ENCODE measurements at regions not wholly inside any gene's neighbourhood (a gene's known extent, or its start where the extent isn't known, plus 50 kb on each side); places are given as distances from the start of the nearest gene placed in this dataset.

- no peak for TF ChIP-seq CTCF (IDR thresholded peaks at IDR 0.05; ENCODE audit: low read depth, low read length)
- in situ Hi-C loops (cut with HindIII; ENCODE audit: low sequenced_read_pairs) = no loop called here
These were observed 435.4 kb downstream of the MMUT start for GRCh38 chr6:49027644-49028043.

DNA sequence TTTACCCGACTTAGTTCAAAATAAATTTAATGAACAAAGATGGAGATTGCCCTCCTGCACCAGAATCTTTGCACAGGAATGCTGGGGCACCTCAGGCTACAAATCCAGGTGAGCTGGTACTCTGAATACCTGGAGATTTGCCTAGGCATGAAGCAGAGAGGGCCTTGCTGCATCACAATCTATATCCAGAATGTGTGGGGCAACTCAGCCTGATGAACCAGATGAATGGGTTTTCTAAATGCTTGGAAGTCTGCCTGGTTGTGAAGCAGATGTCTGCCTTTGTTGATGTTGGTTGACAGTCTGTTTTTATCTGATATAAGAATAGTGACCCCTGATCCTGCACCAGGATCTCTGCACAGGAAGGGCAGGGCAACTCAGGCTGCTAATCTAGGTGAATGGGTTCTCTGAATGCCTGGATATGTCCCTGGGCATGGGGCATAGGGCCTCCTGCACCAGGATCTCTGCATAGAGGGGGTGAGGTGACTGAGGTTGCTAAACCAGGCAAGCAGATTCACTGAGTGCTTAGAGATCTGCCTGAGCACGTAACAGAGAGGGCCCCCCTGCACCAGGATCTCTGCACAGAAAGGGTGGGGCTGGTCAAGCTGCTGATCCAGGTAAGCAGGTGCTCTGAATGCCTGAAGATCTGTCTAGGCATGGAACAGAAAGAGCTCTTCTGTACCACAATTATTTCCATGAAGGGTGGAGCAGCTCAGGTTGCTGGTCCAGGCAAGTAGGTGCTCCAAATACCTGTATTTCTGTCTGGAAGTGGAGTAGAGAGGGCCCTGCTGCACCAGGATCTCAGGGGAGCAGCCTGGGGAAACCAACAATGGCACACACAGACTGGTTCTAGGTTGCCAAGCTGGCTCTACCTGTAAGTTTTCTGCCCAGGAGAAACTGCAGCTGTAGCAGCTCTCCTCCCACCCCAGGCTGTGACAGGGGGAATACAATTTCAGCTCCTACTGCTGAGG lies 437.5 kb downstream of the MMUT start:
- in situ Hi-C loops (cut with HindIII; ENCODE audit: low sequenced_read_pairs) = no loop called here
- no peak for TF ChIP-seq CTCF (IDR thresholded peaks at IDR 0.05; ENCODE audit: low read depth, low read length)
- H3K4me3 ChIP-seq (ENCODE audit: low read depth, low read length) = no peak overlapping the region
- DNase-seq (ENCODE audit: low read depth, low spot score) = no peak

More at GRCh38 chr6:49027644-49028043, 435.4 kb downstream of the MMUT start:
- no peak overlapping the region for H3K4me3 ChIP-seq (ENCODE audit: low read depth, low read length)
- DNase-seq (ENCODE audit: low read depth, low spot score) = no peak

DNA sequence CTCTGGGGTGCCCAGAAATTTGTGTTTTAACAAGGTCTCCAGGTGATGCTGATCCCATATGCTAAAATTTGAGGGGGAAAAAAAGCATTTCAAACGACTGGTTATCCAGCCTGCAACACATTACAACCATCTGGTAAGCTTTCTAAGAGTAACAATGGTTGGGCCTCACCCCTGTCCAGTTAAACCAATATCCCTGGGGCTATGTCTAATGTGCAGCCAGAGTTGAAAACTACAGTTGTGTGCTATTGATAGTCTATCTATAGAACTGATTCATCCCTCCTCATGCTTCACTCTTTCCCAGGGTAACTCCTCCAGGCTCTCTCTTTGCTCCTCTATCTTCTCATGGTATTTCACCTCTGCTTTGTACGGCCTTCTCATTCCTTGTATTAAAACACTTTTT lies 458.3 kb downstream of the MMUT start:
- no peak overlapping the region for H3K4me3 ChIP-seq (ENCODE audit: low read depth, low read length)
- in situ Hi-C loops (cut with HindIII; ENCODE audit: low sequenced_read_pairs) = no loop called here
- DNase-seq (ENCODE audit: low read depth, low spot score) = no peak
- no peak for TF ChIP-seq CTCF (IDR thresholded peaks at IDR 0.05; ENCODE audit: low read depth, low read length)

- in situ Hi-C loops (cut with HindIII; ENCODE audit: low sequenced_read_pairs) = no loop called here
- no peak overlapping the region for H3K4me3 ChIP-seq (ENCODE audit: low read depth, low read length)
- no peak for DNase-seq (ENCODE audit: low read depth, low spot score)
- TF ChIP-seq CTCF (IDR thresholded peaks at IDR 0.05; ENCODE audit: low read depth, low read length) = no peak
These were observed 459.7 kb downstream of the MMUT start for GRCh38 chr6:49003348-49003747.

DNA sequence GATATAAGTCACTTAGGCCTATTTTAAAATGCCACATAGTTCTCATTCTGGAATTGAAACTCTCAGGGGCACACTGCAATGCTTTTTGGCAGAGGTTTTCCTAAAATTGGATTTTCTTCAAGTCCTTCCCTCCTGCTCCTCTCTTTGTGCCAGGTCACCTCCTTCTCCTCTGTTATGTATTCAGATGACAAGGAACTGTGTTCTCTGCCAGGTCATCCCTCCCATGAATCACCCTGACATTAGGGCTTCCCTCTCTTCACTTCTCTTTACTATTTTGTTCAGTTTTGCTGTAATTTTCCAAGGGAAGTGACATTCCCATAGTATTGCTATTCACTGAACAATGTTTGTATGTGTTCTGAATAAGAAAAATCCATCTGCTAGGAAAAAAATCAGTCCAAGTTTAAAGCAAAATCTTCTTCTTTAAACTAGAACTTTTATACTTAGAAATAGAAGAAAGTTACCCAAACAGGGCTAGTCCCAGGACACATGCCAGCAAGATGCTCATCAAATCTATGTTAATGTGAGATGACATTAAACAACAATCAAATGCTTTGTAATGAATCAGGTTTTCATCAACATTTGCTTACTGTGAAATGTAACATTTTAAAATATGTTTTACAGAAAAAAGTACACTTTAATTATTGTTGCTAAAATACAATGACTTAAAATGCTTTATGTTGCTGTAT lies 461.1 kb downstream of the MMUT start:
- in situ Hi-C loops (cut with HindIII; ENCODE audit: low sequenced_read_pairs) = no loop called here
- no peak for DNase-seq (ENCODE audit: low read depth, low spot score)
- no peak for TF ChIP-seq CTCF (IDR thresholded peaks at IDR 0.05; ENCODE audit: low read depth, low read length)
- no peak overlapping the region for H3K4me3 ChIP-seq (ENCODE audit: low read depth, low read length)

GRCh38 chr6:48998574-48998973 lies 464.5 kb downstream of the MMUT start:
- no peak for TF ChIP-seq CTCF (IDR thresholded peaks at IDR 0.05; ENCODE audit: low read depth, low read length)
- in situ Hi-C loops (cut with HindIII; ENCODE audit: low sequenced_read_pairs) = no loop called here
- DNase-seq (ENCODE audit: low read depth, low spot score) = no peak
- no peak overlapping the region for H3K4me3 ChIP-seq (ENCODE audit: low read depth, low read length)

Data from astrocyte of the spinal cord (primary cell).